ENCODE measurements at regions not wholly inside any gene's neighbourhood (a gene's known extent, or its start where the extent isn't known, plus 50 kb on each side); places are given as distances from the start of the nearest gene placed in this dataset.

GRCh38 chr18:75538727-75539126 lies 111.2 kb upstream of the SMIM21 start:
- no peak for DNase-seq
- H3K27ac ChIP-seq = no peak overlapping the region
- H3K4me3 ChIP-seq = no peak overlapping the region
- no peaks in the 10 kb centered on the region for H3K36me3 ChIP-seq
- TF ChIP-seq, protein P1, sequence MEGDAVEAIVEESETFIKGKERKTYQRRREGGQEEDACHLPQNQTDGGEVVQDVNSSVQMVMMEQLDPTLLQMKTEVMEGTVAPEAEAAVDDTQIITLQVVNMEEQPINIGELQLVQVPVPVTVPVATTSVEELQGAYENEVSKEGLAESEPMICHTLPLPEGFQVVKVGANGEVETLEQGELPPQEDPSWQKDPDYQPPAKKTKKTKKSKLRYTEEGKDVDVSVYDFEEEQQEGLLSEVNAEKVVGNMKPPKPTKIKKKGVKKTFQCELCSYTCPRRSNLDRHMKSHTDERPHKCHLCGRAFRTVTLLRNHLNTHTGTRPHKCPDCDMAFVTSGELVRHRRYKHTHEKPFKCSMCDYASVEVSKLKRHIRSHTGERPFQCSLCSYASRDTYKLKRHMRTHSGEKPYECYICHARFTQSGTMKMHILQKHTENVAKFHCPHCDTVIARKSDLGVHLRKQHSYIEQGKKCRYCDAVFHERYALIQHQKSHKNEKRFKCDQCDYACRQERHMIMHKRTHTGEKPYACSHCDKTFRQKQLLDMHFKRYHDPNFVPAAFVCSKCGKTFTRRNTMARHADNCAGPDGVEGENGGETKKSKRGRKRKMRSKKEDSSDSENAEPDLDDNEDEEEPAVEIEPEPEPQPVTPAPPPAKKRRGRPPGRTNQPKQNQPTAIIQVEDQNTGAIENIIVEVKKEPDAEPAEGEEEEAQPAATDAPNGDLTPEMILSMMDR (IDR thresholded peaks at IDR 0.05) = no peak
- no peak for TF ChIP-seq POLR2A (IDR thresholded peaks at IDR 0.05)
- H3K27me3 ChIP-seq = no peaks in the 10 kb centered on the region
- H3K4me1 ChIP-seq = no peaks in the 10 kb centered on the region
- no peaks in the 10 kb centered on the region for H3K9me3 ChIP-seq

GRCh38 chr18:75533950-75534349 lies 106.4 kb upstream of the SMIM21 start:
- no peak for DNase-seq
- no peaks in the 10 kb centered on the region for H3K4me1 ChIP-seq
- no peak for TF ChIP-seq POLR2A (IDR thresholded peaks at IDR 0.05)
- TF ChIP-seq, protein P1 (IDR thresholded peaks at IDR 0.05) = no peak
- H3K9me3 ChIP-seq = no peaks in the 10 kb centered on the region
- no peaks in the 10 kb centered on the region for H3K27me3 ChIP-seq
- H3K36me3 ChIP-seq = no peaks in the 10 kb centered on the region
- H3K27ac ChIP-seq = no peak overlapping the region
- H3K4me3 ChIP-seq = no peak overlapping the region

DNA sequence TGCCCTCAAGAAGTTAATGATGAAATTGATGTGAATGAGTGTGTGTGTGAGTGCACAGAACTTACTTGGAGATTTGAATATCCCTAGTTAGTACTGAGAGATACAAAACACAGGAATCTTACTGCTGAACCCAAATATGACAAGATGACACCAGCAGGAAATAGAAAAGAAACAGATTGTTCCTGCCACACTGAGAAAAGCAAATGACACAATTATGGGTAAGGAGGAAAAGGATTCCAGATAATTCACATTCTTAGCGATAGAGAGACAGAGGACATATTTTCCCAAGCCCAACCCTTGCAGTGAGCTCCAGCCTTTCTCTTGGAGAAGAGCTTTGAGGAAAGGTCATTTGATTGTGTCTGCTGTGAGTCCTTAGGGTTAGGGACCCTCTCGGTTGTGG lies 105.7 kb upstream of the SMIM21 start:
- H3K36me3 ChIP-seq = no peaks in the 10 kb centered on the region
- H3K4me1 ChIP-seq = no peaks in the 10 kb centered on the region
- DNase-seq = no peak
- H3K27me3 ChIP-seq = no peaks in the 10 kb centered on the region
- H3K9me3 ChIP-seq = no peaks in the 10 kb centered on the region
- no peak overlapping the region for H3K27ac ChIP-seq
- no peak for TF ChIP-seq POLR2A (IDR thresholded peaks at IDR 0.05)
- TF ChIP-seq, protein P1 (IDR thresholded peaks at IDR 0.05) = no peak
- H3K4me3 ChIP-seq = no peak overlapping the region

- Histone ChIP-seq H3K27ac (no peak overlapping the region), H3K4me3 (no peak overlapping the region), H3K27me3 (no peaks in the 10 kb centered on the region), H3K9me3 (no peaks in the 10 kb centered on the region), H3K36me3 (no peaks in the 10 kb centered on the region), H3K4me1 (no peaks in the 10 kb centered on the region)
- TF ChIP-seq POLR2A (IDR thresholded peaks at IDR 0.05) = no peak
- TF ChIP-seq, protein P1 (IDR thresholded peaks at IDR 0.05) = no peak
- no peak for DNase-seq
Observed at GRCh38 chr18:75531851-75532459, 104.5 kb upstream of the SMIM21 start.

DNA sequence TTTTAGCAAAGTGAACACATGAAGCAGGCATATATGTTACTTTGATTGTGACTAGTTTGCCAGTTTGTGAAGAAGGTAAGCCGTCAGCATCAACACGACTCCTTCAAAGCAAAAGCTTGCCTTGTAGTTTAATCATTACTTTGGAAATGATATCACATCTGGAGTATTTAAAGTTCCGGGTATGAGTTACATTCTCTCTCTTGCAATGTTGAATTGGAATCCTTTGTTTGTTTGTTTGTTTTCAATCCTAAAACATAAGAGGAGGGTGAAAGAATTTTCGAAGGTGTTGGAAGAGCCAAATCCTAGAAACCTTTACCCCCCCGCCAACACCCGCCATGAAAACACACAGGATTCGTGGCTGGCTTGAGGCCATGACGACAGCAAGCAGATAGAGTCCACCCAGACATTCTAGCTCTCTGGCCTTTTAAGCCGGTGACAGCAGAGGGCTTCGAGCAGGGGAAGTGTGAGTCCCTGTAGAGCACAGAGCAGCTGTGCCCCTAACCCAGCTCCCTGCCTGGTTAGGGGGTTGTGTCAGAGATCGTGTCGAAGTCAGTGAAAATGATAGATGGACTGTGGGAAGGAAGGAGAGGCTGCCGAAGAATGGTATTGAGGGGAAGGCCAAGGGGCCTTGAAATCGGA lies 103.8 kb upstream of the SMIM21 start:
- H3K27me3 ChIP-seq = no peaks in the 10 kb centered on the region
- DNase-seq = no peak
- H3K27ac ChIP-seq = no peak overlapping the region
- H3K36me3 ChIP-seq = no peaks in the 10 kb centered on the region
- H3K9me3 ChIP-seq = no peaks in the 10 kb centered on the region
- TF ChIP-seq, protein P1 (IDR thresholded peaks at IDR 0.05) = no peak
- TF ChIP-seq POLR2A (IDR thresholded peaks at IDR 0.05) = no peak
- no peak overlapping the region for H3K4me3 ChIP-seq
- H3K4me1 ChIP-seq = no peaks in the 10 kb centered on the region
